Fibroblast of villous mesenchyme (primary cell): ENCODE measurements at regions not wholly inside any gene's neighbourhood (a gene's known extent, or its start where the extent isn't known, plus 50 kb on each side); places are given as distances from the start of the nearest gene placed in this dataset.

Experiments used
- DNase-seq: peaks from one replicate; pipeline ENCODE4 v3.0.0-alpha.2; 2010; ENCODE audit warnings: low read depth
- H3K4me3 ChIP-seq: 2 replicates; pipeline ENCODE4 v1.5.1; 2011; ENCODE audit warnings: low read depth, mild to moderate bottlenecking, low read length
- CTCF ChIP-seq: IDR thresholded peaks from 2 replicates; pipeline ENCODE4 v1.5.1; 2012; ENCODE audit warnings: low read depth, mild to moderate bottlenecking, low read length; ENCODE audit not compliant: insufficient read depth

DNA sequence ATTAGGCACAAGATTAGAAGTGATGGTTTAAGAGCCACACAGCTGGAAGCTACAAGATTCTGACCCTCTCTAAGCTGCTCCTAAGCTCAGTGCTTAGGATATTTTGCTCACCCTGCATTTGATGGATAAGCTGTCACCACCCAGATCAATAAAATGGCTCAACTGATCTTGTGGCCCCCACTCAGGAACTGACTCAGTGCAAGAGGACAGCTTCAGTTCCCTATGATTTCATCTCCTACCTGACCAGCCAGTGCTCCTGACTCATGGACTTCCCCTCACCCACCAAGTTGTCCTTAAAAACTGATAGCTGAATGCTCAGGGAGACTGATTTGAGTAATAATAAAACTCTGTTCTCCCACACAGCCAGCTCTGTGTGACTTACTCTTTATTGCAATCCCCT is 833.8 kb downstream of the GRID1 start:
- TF ChIP-seq CTCF: no peak
- no peak for DNase-seq
- H3K4me3 ChIP-seq: no peak overlapping the region

- DNase-seq: no peak
- TF ChIP-seq CTCF: no peak
- no peak overlapping the region for H3K4me3 ChIP-seq
These were observed 830.7 kb downstream of the GRID1 start for GRCh38 chr10:85535926-85536325.

- DNase-seq: no peak
- TF ChIP-seq CTCF: no peak
- H3K4me3 ChIP-seq: no peak overlapping the region
These were observed 829.0 kb downstream of the GRID1 start for GRCh38 chr10:85537561-85537960.

- TF ChIP-seq CTCF: no peak
- no peak overlapping the region for H3K4me3 ChIP-seq
- no peak for DNase-seq
These were observed 828.0 kb downstream of the GRID1 start for GRCh38 chr10:85538601-85539000.

GRCh38 chr10:85542152-85542551 is 824.4 kb downstream of the GRID1 start:
- no peak for TF ChIP-seq CTCF
- no peak for DNase-seq
- H3K4me3 ChIP-seq: no peak overlapping the region

GRCh38 chr10:85542936-85543730 is 823.5 kb downstream of the GRID1 start:
- no peak for TF ChIP-seq CTCF
- DNase-seq: no peak
- H3K4me3 ChIP-seq: no peak overlapping the region

DNA sequence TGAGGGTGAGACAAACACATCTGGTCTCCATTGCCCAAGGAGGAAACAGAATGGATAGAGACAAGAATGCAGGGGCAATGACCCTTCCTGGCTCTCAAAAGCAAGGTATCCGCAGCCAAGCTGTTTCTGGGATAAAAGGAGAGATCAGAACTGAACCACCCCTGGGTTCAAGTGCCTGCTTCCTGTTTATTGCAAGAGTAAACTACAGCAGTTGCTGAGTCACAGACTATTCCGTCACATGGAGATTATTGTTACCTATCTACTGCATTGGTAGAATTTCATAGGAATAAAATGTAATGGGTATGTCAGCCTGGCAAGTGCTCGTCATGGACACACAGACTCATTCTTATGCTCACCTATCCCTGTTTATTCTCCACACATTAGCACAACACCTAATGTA is 821.6 kb downstream of the GRID1 start:
- TF ChIP-seq CTCF: no peak
- H3K4me3 ChIP-seq: no peak overlapping the region
- DNase-seq: no peak
